Panc1 (cell line): ENCODE measurements at regions not wholly inside any gene's neighbourhood (a gene's known extent, or its start where the extent isn't known, plus 50 kb on each side); places are given as distances from the start of the nearest gene placed in this dataset.

Experiments
- ATAC-seq: fragments of 200-7000 bp; cut with Tn5 transposase; 2 replicates; pipeline ENCODE4 v1.9.1; 2020; ENCODE audit warnings: mild to moderate bottlenecking, moderate library complexity
- BruUV-seq: library from RNA; stranded (reverse); fragments of 400-500 nt; replicated peaks from 2 replicates; lab custom pipeline; 2021; lab: Mats Ljungman, UMichigan
- CTCF ChIA-PET: fragments of 300-600 bp; sonication (Branson Sonifier 250); formaldehyde crosslinking; loops from one replicate; lab custom pipeline; 2022; ENCODE audit warnings: antibody characterized with exemption; lab: Charles Lee
- POLR2A ChIA-PET: fragments of 300-600 bp; sonication (Branson Sonifier 250); formaldehyde crosslinking; loops from one replicate; lab custom pipeline; 2022; ENCODE audit warnings: antibody characterized with exemption; lab: Charles Lee
- DNase-seq: peaks from one replicate; pipeline ENCODE4 v3.0.0-alpha.2; 2010; ENCODE audit warnings: low read depth, low spot score
- H3K27ac ChIP-seq: 2 replicates; pipeline ENCODE4 v1.5.1; 2011; ENCODE audit warnings: mild to moderate bottlenecking, low read length, inconsistent platforms
- H3K27me3 ChIP-seq: fragments of 200-500 bp; sonication (Bioruptor generic); 2 replicates; pipeline ENCODE4 v1.6.0; 2014; ENCODE audit warnings: low read length, inconsistent platforms; ENCODE audit not compliant: control insufficient read depth, insufficient read depth
- H3K36me3 ChIP-seq: fragments of 200-500 bp; sonication (Bioruptor generic); 2 replicates; pipeline ENCODE4 v1.5.1; 2014; ENCODE audit warnings: inconsistent platforms, mild to moderate bottlenecking, low read length, moderate library complexity; ENCODE audit not compliant: control insufficient read depth, insufficient read depth
- H3K4me1 ChIP-seq: 2 replicates; pipeline ENCODE4 v1.5.1; 2011; ENCODE audit warnings: inconsistent platforms, mild to moderate bottlenecking, low read length, moderate library complexity; ENCODE audit not compliant: control insufficient read depth, insufficient read depth
- H3K4me3 ChIP-seq, 2 experiments: 2 replicates each; pipeline ENCODE4 v1.5.1; 2011 to 2012; ENCODE audit warnings: low read depth in 2 of 2, low read length in 2 of 2, mild to moderate bottlenecking in 2 of 2, inconsistent platforms in 1 of 2, moderate library complexity in 1 of 2
- H3K9me3 ChIP-seq: fragments of 200-500 bp; sonication (Bioruptor generic); 2 replicates; pipeline ENCODE4 v1.5.1; 2014; ENCODE audit warnings: low read depth, mild to moderate bottlenecking, inconsistent platforms, low read length, moderate library complexity; ENCODE audit not compliant: control insufficient read depth, insufficient read depth
- CTCF ChIP-seq: fragments of 450-650 bp; IDR thresholded peaks from 2 replicates; pipeline ENCODE4 v1.5.1; 2017; ENCODE audit warnings: mild to moderate bottlenecking
- POLR2AphosphoS5 ChIP-seq: IDR thresholded peaks from 2 replicates; pipeline ENCODE4 v1.6.1; 2012; ENCODE audit warnings: mild to moderate bottlenecking, low read depth, low read length, moderate library complexity
- REST ChIP-seq, 2 experiments: IDR thresholded peaks; 2 replicates each; pipeline ENCODE4 v1.6.1; 2011 to 2012; ENCODE audit warnings: low read depth in 2 of 2, control low read depth in 1 of 2, low read length in 1 of 2, mild to moderate bottlenecking in 1 of 2, moderate library complexity in 1 of 2; ENCODE audit not compliant: insufficient read depth in 1 of 2
- SIN3A ChIP-seq: IDR thresholded peaks from 2 replicates; pipeline ENCODE4 v1.6.1; 2012; ENCODE audit warnings: low read depth, mild to moderate bottlenecking, low read length, moderate library complexity, borderline replicate concordance; ENCODE audit not compliant: insufficient read depth
- TCF7L2 ChIP-seq: IDR thresholded peaks from 2 replicates; pipeline ENCODE4 v1.6.1; 2011; ENCODE audit warnings: mild to moderate bottlenecking, low read depth, low read length, inconsistent platforms
- in situ Hi-C: cut with HindIII; loops from 2 replicates; pipeline ENCODE4 v1.10.0; 2016; ENCODE audit warnings: low sequenced_read_pairs, low pct_unique_long_range_greater_than_20kb
- intact Hi-C: fragments of 100-400 bp; cut with micrococcal nuclease; formaldehyde crosslinking; loops from one replicate; pipeline ENCODE4 v1.10.0; 2022; ENCODE audit not compliant: unreplicated experiment

- POLR2A ChIA-PET = no interaction called here
- DNase-seq = no peak
- intact Hi-C loops (no loop called here), in situ Hi-C loops (loop anchor here (25.0 kb wide), 1 partner anchor 516 kb away; no protein-coding TSS in a partner anchor)
- TF ChIP-seq TCF7L2 (no peak), CTCF (no peak), SIN3A (no peak)
- Histone ChIP-seq H3K27me3 (no peaks in the 10 kb centered on the region), H3K4me1 (peaks cover 61% of the 10 kb centered on the region), H3K36me3 (no peaks in the 10 kb centered on the region), H3K27ac (peak overlapping the region; percentile 85), H3K9me3 (peaks cover 12% of the 10 kb centered on the region; the same call in 1 of the 2 replicates), H3K4me3 (no peak overlapping the region)
- CTCF ChIA-PET = interaction anchor here (0.6 kb wide), 1 partner anchor 43 kb away, joined by 5 read pairs; no protein-coding TSS in a partner anchor
- no TSS peak for BruUV-seq
- ATAC-seq = no peak
These were observed 182.0 kb downstream of the REEP3 start for GRCh38 chr10:63703113-63703670.

GRCh38 chr10:63703740-63704345 lies 182.6 kb downstream of the REEP3 start:
- peaks cover 16% of the 10 kb centered on the region; the same call in 1 of the 2 replicates for H3K9me3 ChIP-seq
- H3K27me3 ChIP-seq = no peaks in the 10 kb centered on the region
- CTCF ChIA-PET = no interaction called here
- BruUV-seq = no TSS peak
- in situ Hi-C loops (loop anchor here (25.0 kb wide), 1 partner anchor 517 kb away; no protein-coding TSS in a partner anchor), intact Hi-C loops (no loop called here)
- ATAC-seq = no peak
- POLR2A ChIA-PET = interaction anchor here (0.6 kb wide), 1 partner anchor 349 kb away, joined by 9 read pairs; no protein-coding TSS in a partner anchor
- peaks cover 63% of the 10 kb centered on the region for H3K4me1 ChIP-seq
- TF ChIP-seq CTCF = no peak
- no peak for TF ChIP-seq REST (IDR thresholded peaks at IDR 0.05; ENCODE audit: insufficient read depth in 1 of 2, low read depth in 2 of 2, low read length in 1 of 2)
- no peak for TF ChIP-seq POLR2AphosphoS5
- TF ChIP-seq TCF7L2 = no peak
- TF ChIP-seq SIN3A = no peak
- H3K27ac ChIP-seq = peak overlapping the region; percentile 85
- no peak overlapping the region for H3K4me3 ChIP-seq
- H3K36me3 ChIP-seq = no peaks in the 10 kb centered on the region
- no peak for DNase-seq
